ENCODE measurements at regions not wholly inside any gene's neighbourhood (a gene's known extent, or its start where the extent isn't known, plus 50 kb on each side); places are given as distances from the start of the nearest gene placed in this dataset.

- intact Hi-C loops (cut with micrococcal nuclease) = no loop called here
Measured at GRCh38 chr7:25549271-25549921, 321.1 kb upstream of the NPVF start.

GRCh38 chr7:25550149-25550548 lies 321.9 kb upstream of the NPVF start:
- intact Hi-C loops (cut with micrococcal nuclease) = no loop called here

GRCh38 chr7:25552998-25553397 lies 324.7 kb upstream of the NPVF start:
- intact Hi-C loops (cut with micrococcal nuclease) = no loop called here

- intact Hi-C loops (cut with micrococcal nuclease) = no loop called here
Measured at GRCh38 chr7:25553580-25554291, 325.4 kb upstream of the NPVF start.

- intact Hi-C loops (cut with micrococcal nuclease) = no loop called here
Measured at GRCh38 chr7:25557379-25557917, 329.2 kb upstream of the NPVF start.

- intact Hi-C loops (cut with micrococcal nuclease) = no loop called here
Measured at GRCh38 chr7:25557930-25558329, 329.6 kb upstream of the NPVF start.

- intact Hi-C loops (cut with micrococcal nuclease) = no loop called here
Measured at GRCh38 chr7:25558605-25559004, 330.3 kb upstream of the NPVF start.

GRCh38 chr7:25559581-25560367 lies 331.5 kb upstream of the NPVF start:
- intact Hi-C loops (cut with micrococcal nuclease) = no loop called here

GRCh38 chr7:25562673-25563182 lies 334.4 kb upstream of the NPVF start:
- intact Hi-C loops (cut with micrococcal nuclease) = no loop called here

- intact Hi-C loops (cut with micrococcal nuclease) = loop anchor here (5.0 kb wide), 1 partner anchor 43 kb away; no protein-coding TSS in a partner anchor
Measured at GRCh38 chr7:25565002-25565401, 336.7 kb upstream of the NPVF start.

- intact Hi-C loops (cut with micrococcal nuclease) = loop anchor here (1.0 to 5.0 kb wide), 6 partner anchors 44 to 385 kb away; a partner anchor contains a TSS
Measured at GRCh38 chr7:25565949-25566348, 337.7 kb upstream of the NPVF start.

- intact Hi-C loops (cut with micrococcal nuclease) = loop anchor here (2.0 to 5.0 kb wide), 3 partner anchors 45 to 387 kb away; a partner anchor contains a TSS
Measured at GRCh38 chr7:25567430-25567829, 339.1 kb upstream of the NPVF start.

- intact Hi-C loops (cut with micrococcal nuclease) = loop anchor here (1.0 to 5.0 kb wide), 2 partner anchors 47 to 283 kb away; no protein-coding TSS in a partner anchor
Measured at GRCh38 chr7:25569765-25570164, 341.5 kb upstream of the NPVF start.

- intact Hi-C loops (cut with micrococcal nuclease) = no loop called here
Measured at GRCh38 chr7:25572423-25572822, 344.1 kb upstream of the NPVF start.

- intact Hi-C loops (cut with micrococcal nuclease) = no loop called here
Measured at GRCh38 chr7:25574828-25575227, 346.5 kb upstream of the NPVF start.

GRCh38 chr7:25575634-25576033 lies 347.3 kb upstream of the NPVF start:
- intact Hi-C loops (cut with micrococcal nuclease) = no loop called here

- intact Hi-C loops (cut with micrococcal nuclease) = no loop called here
Measured at GRCh38 chr7:25578991-25579777, 350.9 kb upstream of the NPVF start.

GRCh38 chr7:25579778-25580075 lies 351.4 kb upstream of the NPVF start:
- intact Hi-C loops (cut with micrococcal nuclease) = no loop called here

GRCh38 chr7:25580141-25580540 lies 351.9 kb upstream of the NPVF start:
- intact Hi-C loops (cut with micrococcal nuclease) = no loop called here

- intact Hi-C loops (cut with micrococcal nuclease) = no loop called here
Measured at GRCh38 chr7:25583621-25584020, 355.3 kb upstream of the NPVF start.

All from T-helper 1 cell treated with Interleukin-12 subunit alpha and Interleukin-12 subunit beta and Interleukin-4 antibody, amounts not matched to agents 30 ng/mL and 1 ng/mL, for 36 hours (primary cell).